ENCODE measurements at regions not wholly inside any gene's neighbourhood (a gene's known extent, or its start where the extent isn't known, plus 50 kb on each side); places are given as distances from the start of the nearest gene placed in this dataset.

DNA sequence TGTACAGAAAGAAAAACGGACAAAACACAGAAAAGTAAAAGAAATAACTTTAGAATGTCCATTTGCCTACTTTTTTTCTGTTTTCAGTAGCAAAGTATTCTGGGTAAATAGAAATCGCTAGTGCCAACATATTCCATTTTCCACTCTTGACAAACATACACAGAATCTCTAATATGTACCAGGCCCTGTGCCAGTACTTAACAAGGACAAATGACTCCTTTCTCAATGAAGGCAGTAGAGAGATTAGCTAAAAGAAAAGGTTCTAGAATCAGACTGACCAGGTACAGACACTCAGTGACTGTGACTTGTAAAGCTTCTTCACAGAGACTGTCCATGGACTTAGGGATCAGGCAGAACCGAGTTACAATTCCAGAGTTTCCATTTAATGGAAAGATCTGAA, 165.8 kb upstream of the STAC start:
- TF ChIP-seq, protein P1, sequence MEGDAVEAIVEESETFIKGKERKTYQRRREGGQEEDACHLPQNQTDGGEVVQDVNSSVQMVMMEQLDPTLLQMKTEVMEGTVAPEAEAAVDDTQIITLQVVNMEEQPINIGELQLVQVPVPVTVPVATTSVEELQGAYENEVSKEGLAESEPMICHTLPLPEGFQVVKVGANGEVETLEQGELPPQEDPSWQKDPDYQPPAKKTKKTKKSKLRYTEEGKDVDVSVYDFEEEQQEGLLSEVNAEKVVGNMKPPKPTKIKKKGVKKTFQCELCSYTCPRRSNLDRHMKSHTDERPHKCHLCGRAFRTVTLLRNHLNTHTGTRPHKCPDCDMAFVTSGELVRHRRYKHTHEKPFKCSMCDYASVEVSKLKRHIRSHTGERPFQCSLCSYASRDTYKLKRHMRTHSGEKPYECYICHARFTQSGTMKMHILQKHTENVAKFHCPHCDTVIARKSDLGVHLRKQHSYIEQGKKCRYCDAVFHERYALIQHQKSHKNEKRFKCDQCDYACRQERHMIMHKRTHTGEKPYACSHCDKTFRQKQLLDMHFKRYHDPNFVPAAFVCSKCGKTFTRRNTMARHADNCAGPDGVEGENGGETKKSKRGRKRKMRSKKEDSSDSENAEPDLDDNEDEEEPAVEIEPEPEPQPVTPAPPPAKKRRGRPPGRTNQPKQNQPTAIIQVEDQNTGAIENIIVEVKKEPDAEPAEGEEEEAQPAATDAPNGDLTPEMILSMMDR (IDR thresholded peaks at IDR 0.05) = no peak
- no peak for TF ChIP-seq POLR2A (IDR thresholded peaks at IDR 0.05)
